T47D (cell line): ENCODE measurements at regions not wholly inside any gene's neighbourhood (a gene's known extent, or its start where the extent isn't known, plus 50 kb on each side); places are given as distances from the start of the nearest gene placed in this dataset.
"Not testable (repeated sequence)": the region's sequence is repeated elsewhere in the genome, so short reads cannot be mapped to it uniquely, and the experiment has no call there.

Experiments used
- DNase-seq, 2 experiments: peaks; one replicate each; pipeline versions ENCODE4 v3.0.0 to v3.0.0-alpha.2; 2011 to 2012; ENCODE audit warnings: low read depth in 1 of 2, low spot score in 1 of 2
- JUND ChIP-seq: IDR thresholded peaks from 2 replicates; pipeline ENCODE4 v1.6.1; 2012; ENCODE audit warnings: low read depth
- in situ Hi-C: cut with HindIII; loops from 2 replicates; pipeline ENCODE4 v1.10.0; 2016; ENCODE audit warnings: low sequenced_read_pairs, low pct_unique_long_range_greater_than_20kb

- TF ChIP-seq JUND: no peak
- in situ Hi-C loops: no loop called here
- no peak for DNase-seq
These were observed 95.3 kb downstream of the RAMP3 start for GRCh38 chr7:45252857-45253256.

GRCh38 chr7:45253368-45253767 lies 95.8 kb downstream of the RAMP3 start:
- DNase-seq: no peak
- in situ Hi-C loops: no loop called here
- TF ChIP-seq JUND: no peak

GRCh38 chr7:45255187-45255586 lies 97.6 kb downstream of the RAMP3 start:
- TF ChIP-seq JUND: no peak
- in situ Hi-C loops: no loop called here
- no peak for DNase-seq

- TF ChIP-seq JUND: no peak
- in situ Hi-C loops: no loop called here
- DNase-seq: no peak
These were observed 98.7 kb downstream of the RAMP3 start for GRCh38 chr7:45256309-45256708.

GRCh38 chr7:45256775-45257174 lies 99.2 kb downstream of the RAMP3 start:
- in situ Hi-C loops: no loop called here
- TF ChIP-seq JUND: no peak
- no peak for DNase-seq

- no peak for DNase-seq
- no peak for TF ChIP-seq JUND
- in situ Hi-C loops: no loop called here
These were observed 99.7 kb downstream of the RAMP3 start for GRCh38 chr7:45257284-45257683.

GRCh38 chr7:45258533-45259226 lies 101.1 kb downstream of the RAMP3 start:
- DNase-seq: no peak
- in situ Hi-C loops: no loop called here
- no peak for TF ChIP-seq JUND

- no peak for TF ChIP-seq JUND
- in situ Hi-C loops: no loop called here
- DNase-seq: no peak
These were observed 101.6 kb downstream of the RAMP3 start for GRCh38 chr7:45259227-45259596.

GRCh38 chr7:45259966-45260646 lies 102.5 kb downstream of the RAMP3 start:
- DNase-seq: peak; percentile 65 to 68
- in situ Hi-C loops: no loop called here
- no peak for TF ChIP-seq JUND

GRCh38 chr7:45267262-45267661 lies 109.7 kb downstream of the RAMP3 start:
- in situ Hi-C loops: no loop called here
- TF ChIP-seq JUND: no peak
- DNase-seq: peak; percentile 21 to 70

GRCh38 chr7:45268013-45268412 lies 110.4 kb downstream of the RAMP3 start:
- no peak for TF ChIP-seq JUND
- in situ Hi-C loops: no loop called here
- DNase-seq: no peak

GRCh38 chr7:45269192-45269591 lies 111.6 kb downstream of the RAMP3 start:
- TF ChIP-seq JUND: no peak
- in situ Hi-C loops: no loop called here
- no peak for DNase-seq

GRCh38 chr7:45278763-45279398 lies 121.3 kb downstream of the RAMP3 start:
- TF ChIP-seq JUND: no peak
- no peak for DNase-seq

GRCh38 chr7:45289611-45290010 lies 132.0 kb downstream of the RAMP3 start:
- DNase-seq, in situ Hi-C loops: not testable (repeated sequence)

More at GRCh38 chr7:45278763-45279398, 121.3 kb downstream of the RAMP3 start:
- in situ Hi-C loops: no loop called here
